ENCODE measurements at regions not wholly inside any gene's neighbourhood (a gene's known extent, or its start where the extent isn't known, plus 50 kb on each side); places are given as distances from the start of the nearest gene placed in this dataset.

DNA sequence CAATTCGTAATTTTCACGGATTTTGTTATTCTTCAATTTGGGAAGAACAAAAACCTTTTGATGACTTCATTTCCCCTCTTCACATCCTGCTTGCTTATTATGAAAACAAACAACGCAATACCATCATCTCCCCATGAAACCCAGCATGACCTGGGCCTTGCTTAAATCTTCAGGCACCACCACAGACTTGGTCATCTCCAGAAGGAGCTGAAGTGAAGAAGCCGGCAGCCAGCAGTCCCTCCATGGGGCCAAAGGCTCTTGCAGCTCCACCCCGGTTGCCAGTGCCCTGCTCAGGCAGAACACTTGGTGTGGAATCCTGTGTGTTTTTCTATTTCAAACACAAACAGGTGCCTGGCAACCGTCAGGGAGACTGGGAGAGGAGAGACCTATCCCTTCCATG is 982.9 kb upstream of the TMEM132C start:
- TF ChIP-seq CTCF (IDR thresholded peaks at IDR 0.05; ENCODE audit: insufficient read depth, low read length, poor library complexity, severe bottlenecking), result no peak
- TF ChIP-seq EZH2phosphoT487 (conservative IDR thresholded peaks at IDR 0.05; ENCODE audit: low read length), result no peak
